ENCODE measurements at regions not wholly inside any gene's neighbourhood (a gene's known extent, or its start where the extent isn't known, plus 50 kb on each side); places are given as distances from the start of the nearest gene placed in this dataset.

- H3K4me2 ChIP-seq (ENCODE audit: insufficient read depth, low read length): no peak overlapping the region
- no peak for FAIRE-seq
- peaks cover 0 to 33% of the 10 kb centered on the region in 2 experiments; a peak in 4 of 5 replicates for H3K4me1 ChIP-seq (replicated peaks in 1 of 2; ENCODE audit: control insufficient read depth in 2 of 2, insufficient read depth in 2 of 2, low read length in 2 of 2)
- intact Hi-C loops (cut with micrococcal nuclease): loop anchor here (2.0 kb wide), 1 partner anchor 66 kb away; no protein-coding TSS in a partner anchor
- H3K4me3 ChIP-seq: no peak overlapping the region
- peak; percentile 72 for ATAC-seq
- ChIA-PET CTCF (ENCODE audit: low intra/inter-chr PET ratio) (no interaction called here), POLR2A (interaction anchor here (0.6 to 1.2 kb wide), 4 partner anchors 9 to 437 kb away, joined by 3 to 5 read pairs (median 3); no protein-coding TSS in a partner anchor)
- no peak overlapping the region for H3K27ac ChIP-seq (ENCODE audit: extremely low read depth, low read depth, low read length)
- H3K9ac ChIP-seq (ENCODE audit: insufficient read depth in 1 of 2, low read depth in 2 of 2, low read length in 2 of 2): no peak overlapping the region
- WGBS (ENCODE audit: insufficient coverage, low coverage, missing lambda C conversion rate): 22% methylated on average over 3 of the region's 3 CpGs
- H3K79me2 ChIP-seq (ENCODE audit: control insufficient read depth, insufficient read depth, low read length): no peaks in the 10 kb centered on the region
- no peaks in the 10 kb centered on the region for H4K20me1 ChIP-seq (replicated peaks; ENCODE audit: control insufficient read depth, insufficient read depth, low read length)
- H3K27me3 ChIP-seq (ENCODE audit: control insufficient read depth in 2 of 2, insufficient read depth in 2 of 2, low read length in 2 of 2): no peaks in the 10 kb centered on the region
- peak in 3 of 4 experiments; percentile 22 to 63 (median 24) for DNase-seq (ENCODE audit: extremely low read depth in 1 of 4, low spot score in 3 of 4)
- TSS peak; percentile 76 for BruUV-seq (replicated peaks)
- peak overlapping the region; percentile 60 for H2AFZ ChIP-seq (ENCODE audit: low read depth, low read length)
- H3K36me3 ChIP-seq (ENCODE audit: control insufficient read depth, insufficient read depth, low read length): no peaks in the 10 kb centered on the region
- H3K9me1 ChIP-seq (ENCODE audit: control insufficient read depth, insufficient read depth, low read length): no peaks in the 10 kb centered on the region
- no peaks in the 10 kb centered on the region for H3K9me3 ChIP-seq (replicated peaks; ENCODE audit: control insufficient read depth, insufficient read depth, low read depth, low read length)
- in situ Hi-C loops (cut with MboI): no loop called here
- TF ChIP-seq SP1 (CRISPR knock-in tag; IDR thresholded peaks at IDR 0.05) (0 out of 2 replicates have a peak, but pooled peaks have one; percentile 14), C11orf30 (IDR thresholded peaks at IDR 0.05; ENCODE audit: low read depth) (peak; percentile 80), ZNF124 (CRISPR knock-in tag; IDR thresholded peaks at IDR 0.05) (no peak), ZBED1 (IDR thresholded peaks at IDR 0.05) (no peak), JUND (IDR thresholded peaks at IDR 0.05; ENCODE audit: borderline replicate concordance, low read depth, low read length) (peak; percentile 23; the same call in 1 of the 2 replicates), JUND (tag; IDR thresholded peaks at IDR 0.05; ENCODE audit: borderline replicate concordance, low read depth, low read length) (no peak; the same call in 2 of the 3 replicates), ZNF316 (IDR thresholded peaks at IDR 0.05) (peak; percentile 65), ZNF584 (CRISPR knock-in tag; IDR thresholded peaks at IDR 0.05; ENCODE audit: low read depth) (no peak), SMAD4 (CRISPR knock-in tag; conservative IDR thresholded peaks at IDR 0.05) (0 out of 2 replicates have a peak, but pooled peaks have one; percentile 28), SPI1 (IDR thresholded peaks at IDR 0.05; ENCODE audit: borderline replicate concordance, low read depth, low read length) (peak; percentile 44; the same call in 1 of the 2 replicates), TFE3 (CRISPR knock-in tag; IDR thresholded peaks at IDR 0.05) (peak; percentile 98), RAD51 (IDR thresholded peaks at IDR 0.05; ENCODE audit: borderline replicate concordance, low read depth) (peak; percentile 91), MAFG (tag; conservative IDR thresholded peaks at IDR 0.05) (peak; percentile 77), RCOR1 (IDR thresholded peaks at IDR 0.05; ENCODE audit: borderline replicate concordance in 1 of 2, low read depth in 2 of 2, low read length in 2 of 2) (0 out of 4 replicates have a peak, but pooled peaks of 1 of the 2 experiments have one; percentile 53), ATF4 (CRISPR knock-in tag; IDR thresholded peaks at IDR 0.05) (no peak), GATAD2A (IDR thresholded peaks at IDR 0.05) (no peak)
- TF ChIP-seq, protein P1, sequence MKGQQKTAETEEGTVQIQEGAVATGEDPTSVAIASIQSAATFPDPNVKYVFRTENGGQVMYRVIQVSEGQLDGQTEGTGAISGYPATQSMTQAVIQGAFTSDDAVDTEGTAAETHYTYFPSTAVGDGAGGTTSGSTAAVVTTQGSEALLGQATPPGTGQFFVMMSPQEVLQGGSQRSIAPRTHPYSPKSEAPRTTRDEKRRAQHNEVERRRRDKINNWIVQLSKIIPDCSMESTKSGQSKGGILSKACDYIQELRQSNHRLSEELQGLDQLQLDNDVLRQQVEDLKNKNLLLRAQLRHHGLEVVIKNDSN (CRISPR knock-in tag; IDR thresholded peaks at IDR 0.05): peak; percentile 79
- TF ChIP-seq, protein P2, sequence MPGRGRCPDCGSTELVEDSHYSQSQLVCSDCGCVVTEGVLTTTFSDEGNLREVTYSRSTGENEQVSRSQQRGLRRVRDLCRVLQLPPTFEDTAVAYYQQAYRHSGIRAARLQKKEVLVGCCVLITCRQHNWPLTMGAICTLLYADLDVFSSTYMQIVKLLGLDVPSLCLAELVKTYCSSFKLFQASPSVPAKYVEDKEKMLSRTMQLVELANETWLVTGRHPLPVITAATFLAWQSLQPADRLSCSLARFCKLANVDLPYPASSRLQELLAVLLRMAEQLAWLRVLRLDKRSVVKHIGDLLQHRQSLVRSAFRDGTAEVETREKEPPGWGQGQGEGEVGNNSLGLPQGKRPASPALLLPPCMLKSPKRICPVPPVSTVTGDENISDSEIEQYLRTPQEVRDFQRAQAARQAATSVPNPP (IDR thresholded peaks at IDR 0.05; ENCODE audit: borderline replicate concordance, insufficient read depth, insufficient read length): no peak
Observed at GRCh38 chr3:5494905-5495519, 307.5 kb downstream of the EDEM1 start.
